NT2/D1 (cell line): ENCODE measurements at regions not wholly inside any gene's neighbourhood (a gene's known extent, or its start where the extent isn't known, plus 50 kb on each side); places are given as distances from the start of the nearest gene placed in this dataset.

Experiments
- SUZ12 ChIP-seq: IDR thresholded peaks from 2 replicates; pipeline ENCODE4 v1.6.1; 2011; ENCODE audit not compliant: insufficient read length, insufficient read depth; ENCODE audit errors: extremely low read depth
- YY1 ChIP-seq: IDR thresholded peaks from 2 replicates; pipeline ENCODE4 v1.6.1; 2011; ENCODE audit not compliant: insufficient read length, insufficient read depth

- TF ChIP-seq YY1 (no peak), SUZ12 (no peak)
Measured at GRCh38 chr10:130952086-130952485, 359.4 kb downstream of the TCERG1L start.
